ENCODE measurements at regions not wholly inside any gene's neighbourhood (a gene's known extent, or its start where the extent isn't known, plus 50 kb on each side); places are given as distances from the start of the nearest gene placed in this dataset.

DNA sequence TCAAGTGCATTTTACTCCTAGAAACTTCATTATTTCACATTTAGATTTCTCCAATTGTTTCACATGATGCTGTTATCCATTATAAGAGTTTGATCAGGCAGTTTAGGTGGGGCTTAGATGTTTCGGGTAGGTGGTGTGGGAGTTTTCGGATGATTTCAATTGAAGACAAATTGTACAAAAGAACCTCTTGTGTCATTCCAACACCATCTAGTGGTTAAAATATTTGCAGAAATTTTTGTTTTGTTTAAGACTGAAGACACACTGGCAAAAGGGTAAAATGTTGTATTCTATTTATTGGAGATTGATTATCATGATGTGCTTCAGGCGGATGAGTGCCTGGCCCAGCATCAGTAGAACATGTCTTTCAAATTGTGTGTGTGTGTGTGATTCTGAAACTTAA, 212.7 kb downstream of the SH3BGRL start (continued):
- TF ChIP-seq TCF4 (CRISPR knock-in tag; IDR thresholded peaks at IDR 0.05; ENCODE audit: borderline replicate concordance): no peak
- TF ChIP-seq GLIS3 (CRISPR knock-in tag; IDR thresholded peaks at IDR 0.05): no peak
- no peak for TF ChIP-seq ESRRG (CRISPR knock-in tag; IDR thresholded peaks at IDR 0.05)
- TF ChIP-seq ZFP3 (CRISPR knock-in tag; IDR thresholded peaks at IDR 0.05): no peak
- TF ChIP-seq CSRNP3 (CRISPR knock-in tag; IDR thresholded peaks at IDR 0.05): no peak
- no peak for TF ChIP-seq BACH2 (CRISPR knock-in tag; IDR thresholded peaks at IDR 0.05; ENCODE audit: borderline replicate concordance)
- no peak for TF ChIP-seq ISL1 (CRISPR knock-in tag; IDR thresholded peaks at IDR 0.05)
- no peak for TF ChIP-seq CSDC2 (CRISPR knock-in tag; IDR thresholded peaks at IDR 0.05)
- TF ChIP-seq OSR1 (CRISPR knock-in tag; IDR thresholded peaks at IDR 0.05): no peak
- no peak for TF ChIP-seq ZNF565 (CRISPR knock-in tag; conservative IDR thresholded peaks at IDR 0.05; ENCODE audit: low read depth)

Measured in SK-N-SH treated with all-trans-retinoic acid at 6 μM for 48 hours (cell line).